ENCODE measurements at regions not wholly inside any gene's neighbourhood (a gene's known extent, or its start where the extent isn't known, plus 50 kb on each side); places are given as distances from the start of the nearest gene placed in this dataset.

- H3K4me3 ChIP-seq (ENCODE audit: low read depth, low read length): no peak overlapping the region
- no peaks in the 10 kb centered on the region for H3K9me3 ChIP-seq (ENCODE audit: control insufficient read depth, insufficient read depth, low read depth, low read length)
- ChIA-PET POLR2A (no interaction called here), CTCF (no interaction called here)
- H3K27ac ChIP-seq (ENCODE audit: extremely low read depth, low read depth, low read length): no peak overlapping the region
- TF ChIP-seq ZNF423 (tag by site-specific recombination; IDR thresholded peaks at IDR 0.05) (no peak), ZXDB (tag by site-specific recombination; IDR thresholded peaks at IDR 0.05) (no peak)
- TF ChIP-seq, protein P1, sequence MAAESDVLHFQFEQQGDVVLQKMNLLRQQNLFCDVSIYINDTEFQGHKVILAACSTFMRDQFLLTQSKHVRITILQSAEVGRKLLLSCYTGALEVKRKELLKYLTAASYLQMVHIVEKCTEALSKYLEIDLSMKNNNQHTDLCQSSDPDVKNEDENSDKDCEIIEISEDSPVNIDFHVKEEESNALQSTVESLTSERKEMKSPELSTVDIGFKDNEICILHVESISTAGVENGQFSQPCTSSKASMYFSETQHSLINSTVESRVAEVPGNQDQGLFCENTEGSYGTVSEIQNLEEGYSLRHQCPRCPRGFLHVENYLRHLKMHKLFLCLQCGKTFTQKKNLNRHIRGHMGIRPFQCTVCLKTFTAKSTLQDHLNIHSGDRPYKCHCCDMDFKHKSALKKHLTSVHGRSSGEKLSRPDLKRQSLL (tag by site-specific recombination; IDR thresholded peaks at IDR 0.05): no peak
- H3K4me1 ChIP-seq (ENCODE audit: control insufficient read depth, insufficient read depth, low read length): no peaks in the 10 kb centered on the region
- H3K36me3 ChIP-seq (ENCODE audit: control insufficient read depth in 2 of 2, insufficient read depth in 1 of 2, low read length in 2 of 2): no peaks in the 10 kb centered on the region
These were observed 747.5 kb upstream of the ZEB2 start for GRCh38 chr2:145267451-145267850.

DNA sequence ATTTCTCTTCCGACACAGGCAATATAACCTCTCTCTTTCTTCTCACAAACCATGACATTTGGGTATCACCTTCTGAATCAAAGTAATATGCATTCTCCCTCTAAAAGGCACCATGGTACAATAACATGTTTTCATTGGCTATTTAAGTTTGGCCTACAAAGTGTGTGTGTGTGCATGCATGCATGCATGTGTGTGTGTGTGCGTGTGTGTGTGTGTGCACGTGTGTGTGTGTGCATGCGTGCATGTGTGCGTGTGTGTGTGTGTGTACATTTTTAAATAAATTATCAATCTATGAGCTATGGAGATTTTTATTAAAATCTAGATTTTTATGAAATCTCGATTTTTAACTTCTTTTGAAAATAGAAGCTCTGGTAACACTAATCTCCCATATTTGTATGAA, 745.3 kb upstream of the ZEB2 start:
- Histone ChIP-seq H3K9me3 (ENCODE audit: control insufficient read depth, insufficient read depth, low read depth, low read length) (no peaks in the 10 kb centered on the region), H3K27ac (ENCODE audit: extremely low read depth, low read depth, low read length) (no peak overlapping the region), H3K4me3 (ENCODE audit: low read depth, low read length) (no peak overlapping the region), H3K36me3 (ENCODE audit: control insufficient read depth in 2 of 2, insufficient read depth in 1 of 2, low read length in 2 of 2) (no peaks in the 10 kb centered on the region), H3K4me1 (ENCODE audit: control insufficient read depth, insufficient read depth, low read length) (no peaks in the 10 kb centered on the region)
- ChIA-PET POLR2A (no interaction called here), CTCF (interaction anchor here (0.6 kb wide), 1 partner anchor 60 kb away, joined by 4 read pairs; no protein-coding TSS in a partner anchor)
- TF ChIP-seq YY2 (tag by site-specific recombination; IDR thresholded peaks at IDR 0.05): no peak
- TF ChIP-seq, protein P2, sequence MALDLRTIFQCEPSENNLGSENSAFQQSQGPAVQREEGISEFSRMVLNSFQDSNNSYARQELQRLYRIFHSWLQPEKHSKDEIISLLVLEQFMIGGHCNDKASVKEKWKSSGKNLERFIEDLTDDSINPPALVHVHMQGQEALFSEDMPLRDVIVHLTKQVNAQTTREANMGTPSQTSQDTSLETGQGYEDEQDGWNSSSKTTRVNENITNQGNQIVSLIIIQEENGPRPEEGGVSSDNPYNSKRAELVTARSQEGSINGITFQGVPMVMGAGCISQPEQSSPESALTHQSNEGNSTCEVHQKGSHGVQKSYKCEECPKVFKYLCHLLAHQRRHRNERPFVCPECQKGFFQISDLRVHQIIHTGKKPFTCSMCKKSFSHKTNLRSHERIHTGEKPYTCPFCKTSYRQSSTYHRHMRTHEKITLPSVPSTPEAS (tag by site-specific recombination; IDR thresholded peaks at IDR 0.05): peak; percentile 59; the same call in 1 of the 2 replicates

DNA sequence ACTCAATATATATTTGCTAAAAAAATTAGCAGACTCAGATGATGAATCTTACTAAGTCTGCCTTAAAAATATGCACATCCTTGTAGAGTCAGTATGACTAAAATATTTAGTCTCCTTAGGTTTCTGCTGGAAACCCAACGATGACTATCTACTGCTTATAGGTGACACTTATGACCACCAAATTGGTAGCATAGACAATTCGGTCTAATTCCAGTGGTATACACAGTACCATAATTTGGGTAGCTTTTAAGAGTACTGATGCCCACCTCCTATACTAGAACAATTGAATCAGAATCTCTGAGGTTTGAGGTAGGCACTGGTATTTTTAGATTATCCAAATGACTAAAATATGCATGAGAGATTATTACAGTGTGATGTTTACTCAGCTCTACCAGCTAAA, 740.8 kb upstream of the ZEB2 start:
- Histone ChIP-seq H3K36me3 (ENCODE audit: control insufficient read depth in 2 of 2, insufficient read depth in 1 of 2, low read length in 2 of 2) (no peaks in the 10 kb centered on the region), H3K9me3 (ENCODE audit: control insufficient read depth, insufficient read depth, low read depth, low read length) (no peaks in the 10 kb centered on the region), H3K4me1 (ENCODE audit: control insufficient read depth, insufficient read depth, low read length) (no peaks in the 10 kb centered on the region), H3K4me3 (ENCODE audit: low read depth, low read length) (no peak overlapping the region), H3K27ac (ENCODE audit: extremely low read depth, low read depth, low read length) (no peak overlapping the region)
- ChIA-PET POLR2A (no interaction called here), CTCF (interaction anchor here (0.6 kb wide), 1 partner anchor 57 kb away, joined by 3 read pairs; no protein-coding TSS in a partner anchor)
- TF ChIP-seq ZBTB17 (tag by site-specific recombination; IDR thresholded peaks at IDR 0.05) (no peak), ZNF549 (tag by site-specific recombination; IDR thresholded peaks at IDR 0.05) (no peak), ZNF19 (tag by site-specific recombination; IDR thresholded peaks at IDR 0.05; ENCODE audit: low read depth) (no peak), ZNF426 (tag by site-specific recombination; IDR thresholded peaks at IDR 0.05) (no peak), SP3 (tag by site-specific recombination; IDR thresholded peaks at IDR 0.05) (no peak), ZEB2 (tag by site-specific recombination; IDR thresholded peaks at IDR 0.05) (no peak), KLF16 (tag by site-specific recombination; IDR thresholded peaks at IDR 0.05) (no peak), ZNF23 (tag by site-specific recombination; IDR thresholded peaks at IDR 0.05; ENCODE audit: borderline replicate concordance) (no peak), ZNF777 (tag by site-specific recombination; IDR thresholded peaks at IDR 0.05; ENCODE audit: borderline replicate concordance) (no peak), ZNF18 (tag by site-specific recombination; IDR thresholded peaks at IDR 0.05) (no peak), ZNF2 (tag by site-specific recombination; IDR thresholded peaks at IDR 0.05) (no peak), ZFP69B (tag by site-specific recombination; IDR thresholded peaks at IDR 0.05) (no peak), GFI1B (tag by site-specific recombination; IDR thresholded peaks at IDR 0.05) (no peak), ZNF132 (tag by site-specific recombination; IDR thresholded peaks at IDR 0.05; ENCODE audit: borderline replicate concordance) (no peak), ZNF529 (tag by site-specific recombination; IDR thresholded peaks at IDR 0.05; ENCODE audit: insufficient replicate concordance) (no peak)
- TF ChIP-seq, protein P3, sequence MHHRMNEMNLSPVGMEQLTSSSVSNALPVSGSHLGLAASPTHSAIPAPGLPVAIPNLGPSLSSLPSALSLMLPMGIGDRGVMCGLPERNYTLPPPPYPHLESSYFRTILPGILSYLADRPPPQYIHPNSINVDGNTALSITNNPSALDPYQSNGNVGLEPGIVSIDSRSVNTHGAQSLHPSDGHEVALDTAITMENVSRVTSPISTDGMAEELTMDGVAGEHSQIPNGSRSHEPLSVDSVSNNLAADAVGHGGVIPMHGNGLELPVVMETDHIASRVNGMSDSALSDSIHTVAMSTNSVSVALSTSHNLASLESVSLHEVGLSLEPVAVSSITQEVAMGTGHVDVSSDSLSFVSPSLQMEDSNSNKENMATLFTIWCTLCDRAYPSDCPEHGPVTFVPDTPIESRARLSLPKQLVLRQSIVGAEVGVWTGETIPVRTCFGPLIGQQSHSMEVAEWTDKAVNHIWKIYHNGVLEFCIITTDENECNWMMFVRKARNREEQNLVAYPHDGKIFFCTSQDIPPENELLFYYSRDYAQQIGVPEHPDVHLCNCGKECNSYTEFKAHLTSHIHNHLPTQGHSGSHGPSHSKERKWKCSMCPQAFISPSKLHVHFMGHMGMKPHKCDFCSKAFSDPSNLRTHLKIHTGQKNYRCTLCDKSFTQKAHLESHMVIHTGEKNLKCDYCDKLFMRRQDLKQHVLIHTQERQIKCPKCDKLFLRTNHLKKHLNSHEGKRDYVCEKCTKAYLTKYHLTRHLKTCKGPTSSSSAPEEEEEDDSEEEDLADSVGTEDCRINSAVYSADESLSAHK (tag by site-specific recombination; IDR thresholded peaks at IDR 0.05): no peak
- TF ChIP-seq, protein P4, sequence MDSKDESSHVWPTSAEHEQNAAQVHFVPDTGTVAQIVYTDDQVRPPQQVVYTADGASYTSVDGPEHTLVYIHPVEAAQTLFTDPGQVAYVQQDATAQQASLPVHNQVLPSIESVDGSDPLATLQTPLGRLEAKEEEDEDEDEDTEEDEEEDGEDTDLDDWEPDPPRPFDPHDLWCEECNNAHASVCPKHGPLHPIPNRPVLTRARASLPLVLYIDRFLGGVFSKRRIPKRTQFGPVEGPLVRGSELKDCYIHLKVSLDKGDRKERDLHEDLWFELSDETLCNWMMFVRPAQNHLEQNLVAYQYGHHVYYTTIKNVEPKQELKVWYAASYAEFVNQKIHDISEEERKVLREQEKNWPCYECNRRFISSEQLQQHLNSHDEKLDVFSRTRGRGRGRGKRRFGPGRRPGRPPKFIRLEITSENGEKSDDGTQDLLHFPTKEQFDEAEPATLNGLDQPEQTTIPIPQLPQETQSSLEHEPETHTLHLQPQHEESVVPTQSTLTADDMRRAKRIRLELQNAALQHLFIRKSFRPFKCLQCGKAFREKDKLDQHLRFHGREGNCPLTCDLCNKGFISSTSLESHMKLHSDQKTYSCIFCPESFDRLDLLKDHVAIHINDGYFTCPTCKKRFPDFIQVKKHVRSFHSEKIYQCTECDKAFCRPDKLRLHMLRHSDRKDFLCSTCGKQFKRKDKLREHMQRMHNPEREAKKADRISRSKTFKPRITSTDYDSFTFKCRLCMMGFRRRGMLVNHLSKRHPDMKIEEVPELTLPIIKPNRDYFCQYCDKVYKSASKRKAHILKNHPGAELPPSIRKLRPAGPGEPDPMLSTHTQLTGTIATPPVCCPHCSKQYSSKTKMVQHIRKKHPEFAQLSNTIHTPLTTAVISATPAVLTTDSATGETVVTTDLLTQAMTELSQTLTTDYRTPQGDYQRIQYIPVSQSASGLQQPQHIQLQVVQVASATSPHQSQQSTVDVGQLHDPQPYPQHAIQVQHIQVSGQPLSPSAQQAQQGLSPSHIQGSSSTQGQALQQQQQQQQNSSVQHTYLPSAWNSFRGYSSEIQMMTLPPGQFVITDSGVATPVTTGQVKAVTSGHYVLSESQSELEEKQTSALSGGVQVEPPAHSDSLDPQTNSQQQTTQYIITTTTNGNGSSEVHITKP (tag by site-specific recombination; IDR thresholded peaks at IDR 0.05): no peak

All from HEK293 (cell line).